HG02840 (cell line): ENCODE measurements at regions not wholly inside any gene's neighbourhood (a gene's known extent, or its start where the extent isn't known, plus 50 kb on each side); places are given as distances from the start of the nearest gene placed in this dataset.

Experiments used
- ATAC-seq: cut with Tn5 transposase; IDR thresholded peaks from one replicate; pipeline ENCODE4 v1.9.1; 2021; ENCODE audit warnings: mild to moderate bottlenecking, moderate library complexity, moderate number of reproducible peaks; ENCODE audit not compliant: unreplicated experiment, low FRiP score

DNA sequence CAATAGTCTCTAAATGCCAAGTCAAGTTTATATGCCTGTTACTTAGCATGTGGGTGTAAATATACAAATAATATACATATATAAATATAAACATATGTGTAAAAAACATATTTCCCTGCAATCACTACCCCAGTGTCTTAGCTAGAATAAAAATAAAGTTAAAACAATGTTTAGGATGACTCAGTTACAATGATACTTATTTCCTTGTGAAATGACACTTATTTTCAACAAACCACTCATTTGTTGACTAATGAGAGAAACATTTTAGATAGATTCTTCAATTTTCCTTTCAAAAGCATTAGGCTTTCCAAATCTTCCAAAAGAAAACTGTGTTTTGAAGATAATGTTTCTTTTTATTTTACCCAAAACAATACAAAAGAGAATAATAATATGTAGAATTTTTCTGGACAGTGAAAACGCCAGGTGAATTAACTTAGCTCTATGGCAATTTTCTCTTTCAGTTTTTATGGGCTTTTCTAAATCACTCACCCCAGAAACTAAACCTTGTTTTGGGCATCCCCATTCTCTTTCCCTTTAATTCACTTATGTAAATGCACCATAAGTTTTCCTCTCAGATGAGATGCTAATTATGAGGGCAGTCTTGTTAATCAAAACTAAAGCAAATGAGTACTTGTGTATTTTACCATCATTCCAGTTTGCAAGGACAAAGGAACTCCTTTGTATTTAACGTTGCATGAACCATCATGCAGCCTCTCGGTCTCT, 465.9 kb downstream of the BCAT1 start:
- ATAC-seq: no peak

- ATAC-seq: no peak
These were observed 466.9 kb downstream of the BCAT1 start for GRCh38 chr12:24482044-24482443.

DNA sequence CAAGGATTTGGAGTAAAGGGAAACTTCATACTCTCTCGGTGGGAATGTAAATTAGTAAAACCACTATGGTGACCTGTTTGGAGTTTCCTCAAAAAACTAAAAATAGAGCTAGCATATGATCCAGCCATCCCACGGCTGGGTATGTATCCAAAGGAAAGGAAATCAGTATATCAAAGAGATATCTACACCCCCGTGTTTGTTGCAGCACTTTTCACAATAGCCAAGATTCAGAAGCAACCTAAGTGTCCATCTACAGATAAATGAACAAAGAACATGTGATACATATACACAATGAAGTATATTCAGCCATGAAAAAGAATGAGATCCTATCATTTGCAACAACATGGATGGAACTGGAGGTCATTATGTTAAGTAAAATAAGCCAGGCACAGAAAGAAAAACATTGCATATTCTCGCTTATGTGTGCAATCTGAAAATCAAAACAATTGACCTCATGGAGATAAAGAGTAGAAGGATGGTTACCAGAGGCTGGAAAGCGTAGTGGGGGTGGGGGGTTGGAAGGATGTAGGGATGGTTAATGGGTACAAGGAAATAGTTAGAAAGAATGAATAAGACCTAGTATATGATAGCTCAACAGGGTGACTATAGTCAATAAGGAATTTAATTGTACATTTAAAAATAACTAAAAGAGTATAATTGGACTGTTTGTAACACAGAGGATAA, 468.0 kb downstream of the BCAT1 start:
- ATAC-seq: no peak

GRCh38 chr12:24479131-24479530, 469.8 kb downstream of the BCAT1 start:
- ATAC-seq: no peak

- no peak for ATAC-seq
These were observed 470.6 kb downstream of the BCAT1 start for GRCh38 chr12:24478254-24478653.

GRCh38 chr12:24476310-24476709, 472.6 kb downstream of the BCAT1 start:
- no peak for ATAC-seq

- no peak for ATAC-seq
These were observed 473.6 kb downstream of the BCAT1 start for GRCh38 chr12:24475337-24475736.

GRCh38 chr12:24473097-24473496, 475.8 kb downstream of the BCAT1 start:
- no peak for ATAC-seq

- ATAC-seq: no peak
These were observed 478.9 kb downstream of the BCAT1 start for GRCh38 chr12:24470050-24470449.

- ATAC-seq: no peak
These were observed 479.8 kb downstream of the BCAT1 start for GRCh38 chr12:24469089-24469488.

GRCh38 chr12:24467226-24467625, 481.7 kb downstream of the BCAT1 start:
- no peak for ATAC-seq

GRCh38 chr12:24463375-24463774, 485.5 kb downstream of the BCAT1 start:
- no peak for ATAC-seq

DNA sequence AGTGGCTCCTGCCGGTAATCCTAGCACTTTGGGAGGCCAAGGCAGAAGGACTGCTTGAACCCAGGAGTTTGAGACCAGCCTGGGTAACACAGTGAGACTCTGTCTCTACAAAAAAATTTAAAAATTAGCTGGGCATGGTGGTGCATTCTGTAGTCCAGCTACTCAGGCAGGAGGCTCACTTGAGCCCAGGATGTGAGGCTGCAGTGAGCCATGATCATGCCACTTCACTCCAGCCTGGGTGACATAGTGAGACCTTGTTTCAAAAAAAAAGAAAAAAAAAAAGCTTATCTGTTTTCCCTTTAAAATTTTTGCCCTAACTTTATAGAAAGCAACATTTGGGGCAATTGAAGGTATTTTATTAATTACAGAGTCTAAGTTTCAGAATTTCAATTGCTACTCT, 486.0 kb downstream of the BCAT1 start:
- no peak for ATAC-seq

DNA sequence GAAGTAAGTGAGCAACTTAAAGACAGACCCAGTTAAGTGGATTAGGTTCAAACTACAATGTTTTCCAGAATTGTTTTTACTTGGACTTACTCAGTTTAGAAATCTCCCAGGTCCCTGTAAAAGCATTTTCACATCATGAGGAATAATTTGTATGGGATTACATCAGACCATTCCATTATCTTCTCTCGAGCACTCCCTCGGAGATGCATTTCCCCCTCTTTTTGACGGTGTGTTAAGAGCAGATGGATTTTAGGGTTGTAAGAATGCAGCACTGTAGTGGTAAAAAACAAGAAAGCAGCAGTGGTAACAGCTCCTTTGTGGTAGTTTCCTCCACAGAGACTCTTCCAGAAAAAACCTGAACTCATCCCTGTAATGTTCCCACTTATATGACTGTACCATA, 488.4 kb downstream of the BCAT1 start:
- ATAC-seq: no peak

DNA sequence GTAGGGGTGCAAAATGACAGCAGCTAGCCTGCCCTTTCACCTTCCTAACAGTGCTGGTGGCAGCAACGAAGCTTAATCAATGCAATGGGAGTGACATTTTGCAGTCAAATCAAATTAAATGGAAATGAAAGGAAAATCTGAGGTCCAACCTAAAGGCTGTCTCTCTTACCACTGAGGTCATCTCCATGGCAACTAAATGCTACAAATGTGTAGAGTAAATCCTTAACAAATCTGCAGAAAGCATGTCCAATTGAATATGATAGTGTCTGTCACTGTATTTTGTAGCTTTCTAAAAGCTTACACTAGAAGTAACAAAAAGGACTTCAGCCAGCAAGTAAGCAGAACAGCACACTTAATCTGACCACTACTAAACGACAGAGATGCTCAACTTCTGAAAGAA, 488.8 kb downstream of the BCAT1 start:
- no peak for ATAC-seq

DNA sequence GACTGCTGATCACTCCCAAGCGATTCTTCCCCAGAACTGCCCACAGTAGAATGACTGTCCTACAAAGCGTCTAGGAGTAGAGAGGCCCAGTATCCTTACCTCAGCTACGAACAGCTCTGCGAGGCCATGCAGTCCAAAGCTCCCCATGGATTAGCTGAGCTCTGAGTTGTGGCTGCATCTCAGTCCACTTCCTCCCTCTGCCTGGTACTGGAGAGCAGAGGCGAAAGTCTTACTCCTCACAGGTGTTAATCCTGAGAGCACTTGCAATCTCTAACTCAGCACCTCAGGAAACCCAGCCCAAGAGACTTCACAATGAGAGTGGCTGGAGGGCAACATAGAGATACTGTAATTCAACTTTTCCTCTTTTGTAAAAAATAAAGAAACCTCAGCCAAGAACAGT, 493.1 kb downstream of the BCAT1 start:
- ATAC-seq: no peak

GRCh38 chr12:24447678-24448077, 498.2 kb upstream of the SOX5 start:
- no peak for ATAC-seq

DNA sequence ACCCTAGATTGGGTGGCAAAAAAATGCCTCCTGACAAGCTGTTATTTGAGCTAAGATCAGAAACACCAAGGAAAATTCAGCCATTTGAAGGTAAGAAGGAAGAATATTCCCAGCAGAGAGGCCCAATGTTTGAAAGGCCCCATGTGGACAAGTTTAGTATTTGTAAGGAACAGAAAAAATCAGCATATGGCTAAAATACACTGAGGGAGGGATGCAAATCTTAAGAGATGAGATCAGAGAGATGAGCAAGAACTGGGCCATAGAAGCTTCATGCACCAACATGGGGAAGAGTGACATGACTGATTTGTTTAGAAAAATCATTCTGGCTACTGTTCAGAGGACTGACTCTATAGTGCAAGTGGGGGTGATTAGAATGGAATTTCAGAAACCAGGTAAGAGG, 496.8 kb upstream of the SOX5 start:
- ATAC-seq: no peak

GRCh38 chr12:24444634-24445033, 495.2 kb upstream of the SOX5 start:
- no peak for ATAC-seq

GRCh38 chr12:24441458-24441857, 492.0 kb upstream of the SOX5 start:
- ATAC-seq: no peak

GRCh38 chr12:24436667-24437066, 487.2 kb upstream of the SOX5 start:
- ATAC-seq: no peak

GRCh38 chr12:24431872-24432271, 482.4 kb upstream of the SOX5 start:
- no peak for ATAC-seq
